H1 (cell line): ENCODE measurements at regions not wholly inside any gene's neighbourhood (a gene's known extent, or its start where the extent isn't known, plus 50 kb on each side); places are given as distances from the start of the nearest gene placed in this dataset.

Experiments
- CTCF ChIA-PET: fragments of 300-600 bp; sonication (Branson Sonifier 250); formaldehyde crosslinking; loops from one replicate; lab custom pipeline; 2021; ENCODE audit not compliant: partially characterized antibody; lab: Charles Lee
- POLR2A ChIA-PET: fragments of 300-600 bp; sonication (Branson Sonifier 250); formaldehyde crosslinking; loops from one replicate; lab custom pipeline; 2021; ENCODE audit warnings: inconsistent platforms; ENCODE audit not compliant: partially characterized antibody; lab: Charles Lee
- DNase-seq, 2 experiments: peaks; one replicate each; pipeline versions ENCODE4 v3.0.0 to v3.0.0-alpha.2; 2010 to 2022; ENCODE audit warnings: low spot score in 2 of 2, low read depth in 1 of 2, mixed read lengths in 1 of 2
- FAIRE-seq: peaks from 2 replicates; lab custom pipeline; 2011; peaks lifted over from hg19 to GRCh38; lab: Jason Lieb, UNC
- H2AFZ ChIP-seq: 2 replicates; pipeline ENCODE4 v1.8.1; 2012; ENCODE audit warnings: low read length, inconsistent platforms
- H2AK5ac ChIP-seq: 2 replicates; pipeline ENCODE4 v1.6.1; 2013; ENCODE audit warnings: low read depth, low read length
- H2BK120ac ChIP-seq: replicated peaks from 2 replicates; pipeline ENCODE3; 2013; ENCODE audit warnings: low read depth, low read length, inconsistent platforms
- H2BK12ac ChIP-seq: 2 replicates; pipeline ENCODE4 v1.6.1; 2013; ENCODE audit warnings: low read depth, low read length
- H2BK15ac ChIP-seq: 2 replicates; pipeline ENCODE4 v1.6.1; 2013; ENCODE audit warnings: low read length
- H2BK20ac ChIP-seq: 2 replicates; pipeline ENCODE4 v1.6.1; 2013; ENCODE audit warnings: low read length
- H2BK5ac ChIP-seq: 2 replicates; pipeline ENCODE4 v1.6.1; 2013; ENCODE audit warnings: low read depth, low read length
- H3K14ac ChIP-seq: 2 replicates; pipeline ENCODE4 v1.6.1; 2013; ENCODE audit warnings: inconsistent platforms; ENCODE audit not compliant: insufficient read length
- H3K18ac ChIP-seq: 2 replicates; pipeline ENCODE4 v1.6.1; 2013; ENCODE audit warnings: low read length; ENCODE audit errors: extremely low read depth
- H3K23ac ChIP-seq: 2 replicates; pipeline ENCODE4 v1.6.1; 2013; ENCODE audit warnings: inconsistent platforms; ENCODE audit not compliant: insufficient read length
- H3K23me2 ChIP-seq: 2 replicates; pipeline ENCODE4 v1.6.1; 2013; ENCODE audit warnings: low read depth, low read length
- H3K27ac ChIP-seq: 2 replicates; pipeline ENCODE4 v1.6.1; 2011; ENCODE audit warnings: low read depth, low read length, inconsistent platforms
- H3K27me3 ChIP-seq, 4 experiments: replicated peaks in 1 of 4; 1 replicate in 1 of 4; 2 replicates in 3 of 4; pipeline versions ENCODE4 v1.6.1 to v1.8.1; 2011 to 2013; ENCODE audit warnings: low read length in 3 of 4, mild to moderate bottlenecking in 3 of 4, inconsistent platforms in 2 of 4, mixed read lengths in 2 of 4, moderate library complexity in 1 of 4; ENCODE audit not compliant: control insufficient read depth in 3 of 4, insufficient read depth in 3 of 4; ENCODE audit errors: extremely low read depth in 1 of 4
- H3K36me3 ChIP-seq, 4 experiments: 2 replicates each; pipeline versions ENCODE4 v1.6.1 to v1.8.1; 2011 to 2013; ENCODE audit warnings: mild to moderate bottlenecking in 4 of 4, low read length in 3 of 4, moderate library complexity in 2 of 4, control low read depth in 1 of 4, inconsistent platforms in 1 of 4; ENCODE audit not compliant: insufficient read depth in 4 of 4, control insufficient read depth in 2 of 4
- H3K4ac ChIP-seq: replicated peaks from 2 replicates; pipeline ENCODE3; 2013; ENCODE audit warnings: low read length, low read depth, mixed read lengths, inconsistent platforms; ENCODE audit not compliant: insufficient read length
- H3K4me1 ChIP-seq, 4 experiments: replicated peaks in 1 of 4; 1 replicate in 1 of 4; 2 replicates in 3 of 4; pipeline versions ENCODE4 v1.6.1 to v1.8.1; 2011 to 2013; ENCODE audit warnings: low read length in 3 of 4, inconsistent platforms in 2 of 4, mixed read lengths in 1 of 4; ENCODE audit not compliant: insufficient read depth in 4 of 4, control insufficient read depth in 3 of 4
- H3K4me2 ChIP-seq, 2 experiments: 2 replicates each; pipeline versions ENCODE4 v1.6.1 to v1.8.1; 2011 to 2013; ENCODE audit warnings: low read depth in 2 of 2, low read length in 2 of 2, control low read depth in 1 of 2, inconsistent platforms in 1 of 2, mild to moderate bottlenecking in 1 of 2; ENCODE audit not compliant: insufficient read depth in 1 of 2
- H3K4me3 ChIP-seq, 4 experiments: fragments of 200-600, 300-600 bp in 1 of 4; sonication (generic), shearing (Covaris generic), sonication (Bioruptor Twin) in 1 of 4; 2 replicates each; pipeline versions ENCODE4 v1.5.1 to v1.8.1; 2011 to 2016; ENCODE audit warnings: low read length in 4 of 4, low read depth in 3 of 4, control low read depth in 2 of 4, inconsistent platforms in 2 of 4, mild to moderate bottlenecking in 2 of 4, mixed read lengths in 1 of 4, moderate library complexity in 1 of 4; ENCODE audit not compliant: insufficient read depth in 2 of 4; ENCODE audit errors: extremely low read depth in 1 of 4
- H3K56ac ChIP-seq: replicated peaks from 2 replicates; pipeline ENCODE3; 2013; ENCODE audit warnings: low read depth, mild to moderate bottlenecking, mixed read lengths, low read length, inconsistent platforms; ENCODE audit not compliant: insufficient read length
- H3K79me1 ChIP-seq: 2 replicates; pipeline ENCODE4 v1.6.1; 2013; ENCODE audit warnings: low read depth, low read length, control low read depth
- H3K79me2 ChIP-seq, 2 experiments: 2 replicates each; pipeline versions ENCODE4 v1.6.1 to v1.8.1; 2012 to 2013; ENCODE audit warnings: low read length in 2 of 2, mild to moderate bottlenecking in 2 of 2, inconsistent platforms in 1 of 2; ENCODE audit not compliant: insufficient read depth in 2 of 2, control insufficient read depth in 1 of 2
- H3K9ac ChIP-seq, 4 experiments: replicated peaks in 1 of 4; 1 replicate in 1 of 4; 2 replicates in 3 of 4; pipeline versions ENCODE4 v1.6.1 to v1.8.1; 2011 to 2013; ENCODE audit warnings: low read depth in 3 of 4, low read length in 3 of 4, control low read depth in 2 of 4, mild to moderate bottlenecking in 2 of 4, moderate library complexity in 2 of 4, inconsistent platforms in 1 of 4; ENCODE audit errors: extremely low read depth in 1 of 4
- H3K9me3 ChIP-seq, 2 experiments: 2 replicates each; pipeline versions ENCODE4 v1.6.1 to v1.8.1; 2012 to 2013; ENCODE audit warnings: mild to moderate bottlenecking in 2 of 2, moderate library complexity in 2 of 2, control low read depth in 1 of 2, inconsistent platforms in 1 of 2, low read depth in 1 of 2, low read length in 1 of 2, mixed read lengths in 1 of 2; ENCODE audit not compliant: insufficient read depth in 2 of 2
- H4K20me1 ChIP-seq, 2 experiments: replicated peaks in 1 of 2; 2 replicates each; pipeline versions ENCODE3 to v1.8.1; 2011 to 2013; ENCODE audit warnings: inconsistent platforms in 2 of 2, low read length in 2 of 2, mild to moderate bottlenecking in 1 of 2; ENCODE audit not compliant: insufficient read depth in 2 of 2, control insufficient read depth in 1 of 2
- H4K5ac ChIP-seq: 2 replicates; pipeline ENCODE4 v1.6.1; 2013; ENCODE audit warnings: low read length, low read depth, mixed read lengths, inconsistent platforms; ENCODE audit not compliant: insufficient read length
- H4K8ac ChIP-seq: 2 replicates; pipeline ENCODE4 v1.8.0; 2013; ENCODE audit warnings: mild to moderate bottlenecking, moderate library complexity, low read length, inconsistent platforms; ENCODE audit not compliant: insufficient read depth; ENCODE audit errors: extremely low read depth
- H4K91ac ChIP-seq: replicated peaks from 2 replicates; pipeline ENCODE3; 2013; ENCODE audit warnings: low read length, mixed read lengths, inconsistent platforms; ENCODE audit not compliant: insufficient read length
- CHD1 ChIP-seq: IDR thresholded peaks from 2 replicates; pipeline ENCODE4 v1.6.1; 2012; ENCODE audit warnings: low read depth, low read length, improper control_type of control experiment
- RXRA ChIP-seq: IDR thresholded peaks from 2 replicates; pipeline ENCODE4 v1.6.1; 2011; ENCODE audit warnings: low read depth, mild to moderate bottlenecking, low read length, moderate library complexity; ENCODE audit not compliant: insufficient read depth
- WGBS, 2 experiments: shearing (Covaris generic) in 1 of 2; methylation state at CpG; one replicate each; pipeline versions ENCODE4 v1.1.6 to v1.1.7; 2013 to 2015; ENCODE audit warnings: low lambda C conversion rate in 2 of 2, mixed read lengths in 2 of 2, inconsistent platforms in 1 of 2, low coverage in 1 of 2, missing lambda C conversion rate in 1 of 2; ENCODE audit not compliant: insufficient replicate concordance in 2 of 2, insufficient coverage in 1 of 2, insufficient read length in 1 of 2; ENCODE audit errors: extremely low coverage in 1 of 2, missing lambda C conversion rate in 1 of 2; 5-methylcytosine and 5-hydroxymethylcytosine counted together

DNA sequence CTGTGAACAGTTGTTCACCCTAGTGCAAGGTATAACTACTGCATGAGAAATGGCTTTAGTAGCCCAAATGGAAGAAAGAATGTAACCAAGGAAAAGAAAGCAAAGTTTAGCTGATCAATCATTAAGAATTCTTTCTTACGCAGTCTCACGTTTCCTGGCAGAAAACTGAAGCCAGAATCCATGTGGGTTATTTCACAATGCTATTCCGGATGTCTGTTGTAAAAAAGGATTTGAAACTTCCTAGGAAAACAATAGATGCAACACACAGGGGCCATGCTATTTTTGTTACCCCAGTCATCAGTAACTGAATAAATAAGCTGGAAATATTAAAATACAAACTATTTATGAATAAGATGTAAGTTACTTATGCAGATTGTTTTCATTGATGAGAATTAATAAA lies 802.5 kb downstream of the CDH8 start:
- no peak overlapping the region for H3K27ac ChIP-seq
- TF ChIP-seq RXRA (no peak), CHD1 (no peak)
- TF ChIP-seq, all 59 proteins: peak for 0
- Histone ChIP-seq H4K20me1 (no peaks in the 10 kb centered on the region), H2BK5ac (no peak overlapping the region), H2BK20ac (no peak overlapping the region), H3K9ac (no peak overlapping the region), H3K4me3 (no peak overlapping the region), H4K91ac (no peak overlapping the region), H3K18ac (no peak overlapping the region), H3K9me3 (no peaks in the 10 kb centered on the region), H2AFZ (peak overlapping the region; percentile 62; the same call in 1 of the 2 replicates), H3K79me1 (no peaks in the 10 kb centered on the region), H4K5ac (no peak overlapping the region), H3K27me3 (no peaks in the 10 kb centered on the region), H3K79me2 (no peaks in the 10 kb centered on the region), H2BK12ac (no peak overlapping the region), H3K4me1 (no peaks in the 10 kb centered on the region; a peak in 1 of 7 replicates), H3K4me2 (no peak overlapping the region), H3K23me2 (no peaks in the 10 kb centered on the region), H2AK5ac (no peak overlapping the region), H3K23ac (no peak overlapping the region), H3K14ac (no peak overlapping the region), H3K56ac (no peak overlapping the region), H2BK15ac (no peak overlapping the region), H3K36me3 (no peaks in the 10 kb centered on the region), H3K4ac (no peak overlapping the region), H2BK120ac (no peak overlapping the region), H4K8ac (no peak overlapping the region)
- DNase-seq (no peak), FAIRE-seq (no peak)
- CTCF ChIA-PET = no interaction called here
- POLR2A ChIA-PET = no interaction called here
- WGBS, 2 experiments = 95% methylated on average over 3 of the region's 3 CpGs; no CpG with 5 or more reads in 1 of the 2 experiments
